HG03439 (cell line): ENCODE measurements at regions not wholly inside any gene's neighbourhood (a gene's known extent, or its start where the extent isn't known, plus 50 kb on each side); places are given as distances from the start of the nearest gene placed in this dataset.

ENCODE experiments used
- ATAC-seq: cut with Tn5 transposase; IDR thresholded peaks from one replicate; pipeline ENCODE4 v1.9.1; 2021; ENCODE audit warnings: mild to moderate bottlenecking, moderate library complexity; ENCODE audit not compliant: unreplicated experiment

- no peak for ATAC-seq
Measured at GRCh38 chr1:218573925-218574324, 228.8 kb downstream of the TGFB2 start.

GRCh38 chr1:218575079-218575478 lies 229.9 kb downstream of the TGFB2 start:
- no peak for ATAC-seq

- no peak for ATAC-seq
Measured at GRCh38 chr1:218575856-218576255, 230.7 kb downstream of the TGFB2 start.

GRCh38 chr1:218582646-218583045 lies 237.5 kb downstream of the TGFB2 start:
- ATAC-seq, result no peak

- ATAC-seq, result no peak
Measured at GRCh38 chr1:218584418-218585155, 239.5 kb downstream of the TGFB2 start.

GRCh38 chr1:218585511-218586184 lies 240.5 kb downstream of the TGFB2 start:
- no peak for ATAC-seq

GRCh38 chr1:218587900-218588299 lies 242.8 kb downstream of the TGFB2 start:
- no peak for ATAC-seq

GRCh38 chr1:218588540-218589172 lies 243.5 kb downstream of the TGFB2 start:
- no peak for ATAC-seq

- ATAC-seq, result no peak
Measured at GRCh38 chr1:218589487-218589886, 244.4 kb downstream of the TGFB2 start.

- no peak for ATAC-seq
Measured at GRCh38 chr1:218591966-218592365, 246.8 kb downstream of the TGFB2 start.

GRCh38 chr1:218592688-218593087 lies 247.6 kb downstream of the TGFB2 start:
- no peak for ATAC-seq

- no peak for ATAC-seq
Measured at GRCh38 chr1:218600968-218601367, 255.8 kb downstream of the TGFB2 start.

- no peak for ATAC-seq
Measured at GRCh38 chr1:218604217-218604616, 259.1 kb downstream of the TGFB2 start.

GRCh38 chr1:218611916-218612585 lies 266.9 kb downstream of the TGFB2 start:
- ATAC-seq, result no peak

GRCh38 chr1:218613105-218613504 lies 268.0 kb downstream of the TGFB2 start:
- no peak for ATAC-seq

- no peak for ATAC-seq
Measured at GRCh38 chr1:218614031-218614430, 268.9 kb downstream of the TGFB2 start.

GRCh38 chr1:218616681-218617080 lies 271.5 kb downstream of the TGFB2 start:
- no peak for ATAC-seq

- ATAC-seq, result no peak
Measured at GRCh38 chr1:218617986-218618385, 272.9 kb downstream of the TGFB2 start.

GRCh38 chr1:218620956-218621355 lies 275.8 kb downstream of the TGFB2 start:
- ATAC-seq, result no peak

- no peak for ATAC-seq
Measured at GRCh38 chr1:218624052-218624451, 278.9 kb downstream of the TGFB2 start.

GRCh38 chr1:218625393-218625792 lies 280.3 kb downstream of the TGFB2 start:
- ATAC-seq, result no peak
